Smooth muscle cell (in vitro differentiated cells): ENCODE measurements at regions not wholly inside any gene's neighbourhood (a gene's known extent, or its start where the extent isn't known, plus 50 kb on each side); places are given as distances from the start of the nearest gene placed in this dataset.

ENCODE experiments used
- DNase-seq: peaks from one replicate; lab custom pipeline; 2025; ENCODE audit not compliant: unreplicated experiment; lab: John Stamatoyannopoulos, UW
- H2AFZ ChIP-seq: fragments of 200-600 bp; sonication (generic); 2 replicates; pipeline ENCODE4 v1.6.0; 2016; ENCODE audit warnings: antibody characterized with exemption, low read depth, mild to moderate bottlenecking
- H3F3A ChIP-seq: fragments of 200-600 bp; sonication (generic); 2 replicates; pipeline ENCODE4 v1.6.0; 2017; ENCODE audit warnings: antibody characterized with exemption, low read depth
- H3K27ac ChIP-seq: fragments of 200-600 bp; sonication (generic); 2 replicates; pipeline ENCODE4 v1.5.1; 2016; ENCODE audit warnings: low read depth, mild to moderate bottlenecking
- H3K27me3 ChIP-seq: fragments of 200-600 bp; sonication (generic); 2 replicates; pipeline ENCODE4 v1.6.1; 2016; ENCODE audit warnings: low read depth, mild to moderate bottlenecking
- H3K36me3 ChIP-seq: fragments of 200-600 bp; sonication (generic); 2 replicates; pipeline ENCODE4 v1.5.1; 2016; ENCODE audit warnings: low read depth
- H3K4me1 ChIP-seq: fragments of 200-600 bp; sonication (generic); 2 replicates; pipeline ENCODE4 v1.5.1; 2016; ENCODE audit warnings: low read depth
- H3K4me2 ChIP-seq: fragments of 200-600 bp; sonication (generic); 2 replicates; pipeline ENCODE4 v1.6.0; 2016; ENCODE audit warnings: mild to moderate bottlenecking
- H3K4me3 ChIP-seq: fragments of 200-600 bp; sonication (generic); 2 replicates; pipeline ENCODE4 v1.5.1; 2016; ENCODE audit warnings: mild to moderate bottlenecking
- H3K79me2 ChIP-seq: fragments of 200-600 bp; sonication (generic); 2 replicates; pipeline ENCODE4 v1.6.0; 2016; ENCODE audit warnings: low read depth, mild to moderate bottlenecking
- H3K9ac ChIP-seq: fragments of 200-600 bp; sonication (generic); 2 replicates; pipeline ENCODE4 v1.6.0; 2016; ENCODE audit warnings: low read depth
- H3K9me3 ChIP-seq: fragments of 200-600 bp; sonication (generic); replicated peaks from 2 replicates; pipeline ENCODE4 v1.5.1; 2016; ENCODE audit warnings: low read depth
- H4K20me1 ChIP-seq: fragments of 200-600 bp; sonication (generic); 2 replicates; pipeline ENCODE4 v1.6.0; 2016; ENCODE audit warnings: low read depth
- WGBS: methylation state at CpG from one replicate; pipeline ENCODE4 v1.1.7; 2016; ENCODE audit warnings: low lambda C conversion rate; 5-methylcytosine and 5-hydroxymethylcytosine counted together
- TF ChIP-seq, protein P1 (sequence below): fragments of 200-600 bp; sonication (generic); IDR thresholded peaks from 2 replicates; pipeline ENCODE4 v1.5.1; 2017; ENCODE audit warnings: borderline replicate concordance, mild to moderate bottlenecking, antibody characterized with exemption; ENCODE audit not compliant: insufficient read depth, poor library complexity, severe bottlenecking

DNA sequence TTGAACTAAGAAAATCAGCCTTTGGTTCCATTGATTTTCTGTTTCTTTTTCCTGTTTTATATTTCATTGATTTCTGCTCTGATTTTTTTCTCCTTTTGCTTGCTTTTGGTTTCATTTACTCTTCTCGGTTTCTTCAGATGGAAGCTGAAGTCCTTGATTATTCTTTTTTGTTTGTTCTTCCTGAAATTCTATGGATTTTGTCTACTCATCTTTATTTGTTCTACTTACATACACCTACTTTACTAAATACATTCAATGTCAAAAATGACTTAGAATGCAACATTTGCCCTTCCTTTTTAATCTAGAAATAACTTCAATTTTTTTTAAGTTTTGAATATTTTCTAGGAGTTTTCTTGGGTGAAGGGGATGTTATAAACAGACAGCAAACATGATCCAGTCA lies 612.5 kb downstream of the METTL4 start:
- 0% methylated on average over 1 of the region's 1 CpG for WGBS
- Histone ChIP-seq H3K36me3 (no peaks in the 10 kb centered on the region), H3K27me3 (no peaks in the 10 kb centered on the region), H3F3A (no peaks in the 10 kb centered on the region), H3K9me3 (no peaks in the 10 kb centered on the region), H3K9ac (no peak overlapping the region), H3K4me3 (no peak overlapping the region), H3K27ac (no peak overlapping the region), H4K20me1 (no peaks in the 10 kb centered on the region), H3K79me2 (no peaks in the 10 kb centered on the region), H2AFZ (no peak overlapping the region), H3K4me1 (no peaks in the 10 kb centered on the region), H3K4me2 (no peak overlapping the region)
- no peak for DNase-seq
- TF ChIP-seq, protein P1, sequence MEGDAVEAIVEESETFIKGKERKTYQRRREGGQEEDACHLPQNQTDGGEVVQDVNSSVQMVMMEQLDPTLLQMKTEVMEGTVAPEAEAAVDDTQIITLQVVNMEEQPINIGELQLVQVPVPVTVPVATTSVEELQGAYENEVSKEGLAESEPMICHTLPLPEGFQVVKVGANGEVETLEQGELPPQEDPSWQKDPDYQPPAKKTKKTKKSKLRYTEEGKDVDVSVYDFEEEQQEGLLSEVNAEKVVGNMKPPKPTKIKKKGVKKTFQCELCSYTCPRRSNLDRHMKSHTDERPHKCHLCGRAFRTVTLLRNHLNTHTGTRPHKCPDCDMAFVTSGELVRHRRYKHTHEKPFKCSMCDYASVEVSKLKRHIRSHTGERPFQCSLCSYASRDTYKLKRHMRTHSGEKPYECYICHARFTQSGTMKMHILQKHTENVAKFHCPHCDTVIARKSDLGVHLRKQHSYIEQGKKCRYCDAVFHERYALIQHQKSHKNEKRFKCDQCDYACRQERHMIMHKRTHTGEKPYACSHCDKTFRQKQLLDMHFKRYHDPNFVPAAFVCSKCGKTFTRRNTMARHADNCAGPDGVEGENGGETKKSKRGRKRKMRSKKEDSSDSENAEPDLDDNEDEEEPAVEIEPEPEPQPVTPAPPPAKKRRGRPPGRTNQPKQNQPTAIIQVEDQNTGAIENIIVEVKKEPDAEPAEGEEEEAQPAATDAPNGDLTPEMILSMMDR = no peak

DNA sequence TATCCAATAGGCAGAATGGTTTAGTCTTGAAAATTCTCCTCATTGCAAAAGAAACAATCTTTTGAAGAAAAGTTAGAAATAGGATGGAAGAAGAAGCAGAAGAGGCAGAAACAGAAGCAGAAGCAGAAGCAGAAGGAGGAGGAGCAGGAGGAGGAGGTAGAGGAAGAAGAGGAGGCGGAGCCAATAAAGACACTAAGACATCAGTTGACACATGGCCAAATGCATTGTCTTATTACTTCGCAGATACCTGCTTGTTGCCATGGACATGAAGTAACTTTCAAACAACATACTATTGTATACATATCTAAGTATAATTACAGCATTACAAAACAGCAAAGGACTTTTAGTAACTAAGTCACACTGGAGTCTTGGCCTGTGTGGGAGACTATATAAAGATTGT lies 606.3 kb downstream of the METTL4 start:
- Histone ChIP-seq H3K9me3 (no peaks in the 10 kb centered on the region), H3K27me3 (no peaks in the 10 kb centered on the region), H3K36me3 (no peaks in the 10 kb centered on the region), H3K9ac (no peak overlapping the region), H3F3A (no peaks in the 10 kb centered on the region), H3K4me3 (no peak overlapping the region), H3K27ac (no peak overlapping the region), H2AFZ (no peak overlapping the region), H4K20me1 (no peaks in the 10 kb centered on the region), H3K79me2 (no peaks in the 10 kb centered on the region), H3K4me1 (no peaks in the 10 kb centered on the region), H3K4me2 (no peak overlapping the region)
- WGBS = 94% methylated on average over 2 of the region's 2 CpGs
- no peak for DNase-seq
- TF ChIP-seq, protein P1 = no peak

DNA sequence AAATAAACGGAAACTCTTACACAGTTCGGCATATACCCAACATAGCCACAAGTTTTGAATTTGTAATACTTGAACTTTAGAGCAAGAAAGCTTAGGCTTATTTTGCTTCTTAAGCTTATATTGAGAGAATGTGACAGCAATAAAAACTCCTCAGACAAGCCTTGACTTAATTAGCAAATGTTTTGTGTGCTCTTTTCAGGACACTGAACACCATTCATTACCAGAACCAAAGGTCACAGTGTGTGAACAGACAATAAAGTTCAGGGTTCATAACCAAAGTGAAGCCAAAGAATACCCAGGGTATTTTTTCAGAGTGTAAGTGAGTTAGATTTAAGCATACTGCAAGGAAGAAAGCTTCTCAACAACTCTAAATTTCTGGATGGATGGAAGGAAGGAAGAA lies 605.8 kb downstream of the METTL4 start:
- TF ChIP-seq, protein P1 = no peak
- H3K4me1 ChIP-seq = no peaks in the 10 kb centered on the region
- H3K4me3 ChIP-seq = no peak overlapping the region
- H3K27me3 ChIP-seq = peaks cover 1% of the 10 kb centered on the region
- H2AFZ ChIP-seq = no peak overlapping the region
- no peaks in the 10 kb centered on the region for H4K20me1 ChIP-seq
- H3K79me2 ChIP-seq = no peaks in the 10 kb centered on the region
- no peak overlapping the region for H3K4me2 ChIP-seq
- WGBS = 15% methylated on average over 2 of the region's 2 CpGs
- no peaks in the 10 kb centered on the region for H3K9me3 ChIP-seq
- H3F3A ChIP-seq = no peaks in the 10 kb centered on the region
- DNase-seq = no peak
- no peak overlapping the region for H3K9ac ChIP-seq
- H3K36me3 ChIP-seq = no peaks in the 10 kb centered on the region
- no peak overlapping the region for H3K27ac ChIP-seq

DNA sequence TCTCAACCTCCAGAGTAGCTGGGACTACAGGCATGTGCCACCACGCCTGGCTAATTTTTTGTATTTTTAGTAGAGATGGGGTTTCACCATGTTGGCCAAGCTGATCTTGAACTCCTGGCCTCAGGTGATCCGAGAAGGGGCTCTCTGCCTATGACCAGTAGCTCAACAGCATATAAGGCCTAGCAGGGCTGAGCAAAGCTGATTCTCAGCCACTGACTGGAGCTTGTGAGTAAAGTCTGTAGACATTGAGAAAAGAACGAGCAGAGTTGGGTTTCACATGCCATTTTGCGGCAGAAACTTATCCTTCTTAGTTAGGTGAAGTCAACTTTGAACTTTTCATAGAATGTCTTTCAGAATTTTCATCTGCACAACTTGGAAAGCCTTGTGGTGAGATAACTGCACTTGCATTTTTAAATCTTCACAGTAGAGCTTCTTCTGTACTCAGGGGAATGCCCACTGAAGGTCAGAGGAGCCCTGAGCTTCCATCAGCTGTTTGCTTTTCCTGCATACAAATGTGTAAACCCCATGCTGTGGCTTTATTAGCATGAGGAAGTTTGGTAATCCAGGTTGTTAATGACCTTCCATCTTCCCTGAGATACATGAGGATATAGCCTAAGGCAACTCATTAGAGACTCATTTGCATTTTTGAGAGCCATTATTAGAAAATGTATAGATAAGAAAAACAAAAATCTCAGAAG lies 602.4 kb downstream of the METTL4 start:
- 85% methylated on average over 4 of the region's 4 CpGs for WGBS
- Histone ChIP-seq H3K79me2 (no peaks in the 10 kb centered on the region), H3K4me2 (no peak overlapping the region), H2AFZ (no peak overlapping the region), H3K27me3 (peaks cover 4% of the 10 kb centered on the region), H3K9ac (no peak overlapping the region), H3K36me3 (no peaks in the 10 kb centered on the region), H3K4me3 (no peak overlapping the region), H4K20me1 (no peaks in the 10 kb centered on the region), H3F3A (no peaks in the 10 kb centered on the region), H3K27ac (no peak overlapping the region), H3K9me3 (no peaks in the 10 kb centered on the region), H3K4me1 (no peaks in the 10 kb centered on the region)
- TF ChIP-seq, protein P1 = no peak
- DNase-seq = no peak
